B cell (primary cell): ENCODE measurements at regions not wholly inside any gene's neighbourhood (a gene's known extent, or its start where the extent isn't known, plus 50 kb on each side); places are given as distances from the start of the nearest gene placed in this dataset.

Source experiments
- EZH2 ChIP-seq: IDR thresholded peaks from 2 replicates; pipeline ENCODE4 v1.6.1; 2012; ENCODE audit warnings: borderline replicate concordance, low read depth, mild to moderate bottlenecking, moderate library complexity, low read length; ENCODE audit not compliant: insufficient read depth, poor library complexity, severe bottlenecking
- TF ChIP-seq, protein P1 (sequence below): fragments of 200-600 bp; IDR thresholded peaks from one replicate; pipeline ENCODE4 v1.8.0; 2022; ENCODE audit warnings: antibody characterized with exemption, mild to moderate bottlenecking

- TF ChIP-seq, protein P1, sequence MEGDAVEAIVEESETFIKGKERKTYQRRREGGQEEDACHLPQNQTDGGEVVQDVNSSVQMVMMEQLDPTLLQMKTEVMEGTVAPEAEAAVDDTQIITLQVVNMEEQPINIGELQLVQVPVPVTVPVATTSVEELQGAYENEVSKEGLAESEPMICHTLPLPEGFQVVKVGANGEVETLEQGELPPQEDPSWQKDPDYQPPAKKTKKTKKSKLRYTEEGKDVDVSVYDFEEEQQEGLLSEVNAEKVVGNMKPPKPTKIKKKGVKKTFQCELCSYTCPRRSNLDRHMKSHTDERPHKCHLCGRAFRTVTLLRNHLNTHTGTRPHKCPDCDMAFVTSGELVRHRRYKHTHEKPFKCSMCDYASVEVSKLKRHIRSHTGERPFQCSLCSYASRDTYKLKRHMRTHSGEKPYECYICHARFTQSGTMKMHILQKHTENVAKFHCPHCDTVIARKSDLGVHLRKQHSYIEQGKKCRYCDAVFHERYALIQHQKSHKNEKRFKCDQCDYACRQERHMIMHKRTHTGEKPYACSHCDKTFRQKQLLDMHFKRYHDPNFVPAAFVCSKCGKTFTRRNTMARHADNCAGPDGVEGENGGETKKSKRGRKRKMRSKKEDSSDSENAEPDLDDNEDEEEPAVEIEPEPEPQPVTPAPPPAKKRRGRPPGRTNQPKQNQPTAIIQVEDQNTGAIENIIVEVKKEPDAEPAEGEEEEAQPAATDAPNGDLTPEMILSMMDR, result no peak
- no peak for TF ChIP-seq EZH2
Observed at GRCh38 chrX:85569096-85569495, 189.6 kb upstream of the POF1B start.
